ENCODE measurements at regions not wholly inside any gene's neighbourhood (a gene's known extent, or its start where the extent isn't known, plus 50 kb on each side); places are given as distances from the start of the nearest gene placed in this dataset.

DNA sequence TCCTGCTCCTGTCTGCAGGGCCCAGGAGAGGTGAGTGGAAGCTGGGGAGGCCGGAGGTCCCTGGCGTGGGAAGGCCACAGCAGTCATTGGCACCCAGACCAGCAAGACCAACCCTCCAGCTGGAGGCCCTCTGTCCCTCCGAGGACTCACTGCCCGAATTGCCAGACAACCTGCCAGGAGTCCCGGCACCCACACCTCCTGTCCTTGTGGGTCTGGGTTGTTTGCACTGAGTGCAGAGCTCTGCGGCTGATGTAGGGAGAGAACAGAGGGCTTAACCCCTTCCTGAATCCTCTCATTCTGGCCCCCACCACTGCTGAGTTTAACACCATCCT is 204.9 kb downstream of the KIF26A start:
- no peak for DNase-seq
- no peaks in the 10 kb centered on the region for H3K36me3 ChIP-seq
- H3K27ac ChIP-seq, result no peak overlapping the region
- H3K4me1 ChIP-seq, result peaks cover 0 to 9% (median 7%) of the 10 kb centered on the region in 4 donors
- no peak overlapping the region for H3K4me3 ChIP-seq
- peaks cover 0 to 50% (median 3%) of the 10 kb centered on the region in 3 donors for H3K27me3 ChIP-seq
- WGBS, 5 donors, result 62 to 76% (median 64%) methylated on average over 5 to 6 of the region's 6 CpGs
- H3K9me3 ChIP-seq, result peaks cover 2 to 7% (median 5%) of the 10 kb centered on the region in 4 donors
- intact Hi-C loops (cut with DNase I; ENCODE audit: low total_unique reads), result no loop called here
- TF ChIP-seq, protein P1, sequence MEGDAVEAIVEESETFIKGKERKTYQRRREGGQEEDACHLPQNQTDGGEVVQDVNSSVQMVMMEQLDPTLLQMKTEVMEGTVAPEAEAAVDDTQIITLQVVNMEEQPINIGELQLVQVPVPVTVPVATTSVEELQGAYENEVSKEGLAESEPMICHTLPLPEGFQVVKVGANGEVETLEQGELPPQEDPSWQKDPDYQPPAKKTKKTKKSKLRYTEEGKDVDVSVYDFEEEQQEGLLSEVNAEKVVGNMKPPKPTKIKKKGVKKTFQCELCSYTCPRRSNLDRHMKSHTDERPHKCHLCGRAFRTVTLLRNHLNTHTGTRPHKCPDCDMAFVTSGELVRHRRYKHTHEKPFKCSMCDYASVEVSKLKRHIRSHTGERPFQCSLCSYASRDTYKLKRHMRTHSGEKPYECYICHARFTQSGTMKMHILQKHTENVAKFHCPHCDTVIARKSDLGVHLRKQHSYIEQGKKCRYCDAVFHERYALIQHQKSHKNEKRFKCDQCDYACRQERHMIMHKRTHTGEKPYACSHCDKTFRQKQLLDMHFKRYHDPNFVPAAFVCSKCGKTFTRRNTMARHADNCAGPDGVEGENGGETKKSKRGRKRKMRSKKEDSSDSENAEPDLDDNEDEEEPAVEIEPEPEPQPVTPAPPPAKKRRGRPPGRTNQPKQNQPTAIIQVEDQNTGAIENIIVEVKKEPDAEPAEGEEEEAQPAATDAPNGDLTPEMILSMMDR (IDR thresholded peaks at IDR 0.05), result no peak
- TF ChIP-seq POLR2AphosphoS5 (IDR thresholded peaks at IDR 0.05) (no peak), EP300 (IDR thresholded peaks at IDR 0.05) (no peak), POLR2A (IDR thresholded peaks at IDR 0.05) (no peak)

DNA sequence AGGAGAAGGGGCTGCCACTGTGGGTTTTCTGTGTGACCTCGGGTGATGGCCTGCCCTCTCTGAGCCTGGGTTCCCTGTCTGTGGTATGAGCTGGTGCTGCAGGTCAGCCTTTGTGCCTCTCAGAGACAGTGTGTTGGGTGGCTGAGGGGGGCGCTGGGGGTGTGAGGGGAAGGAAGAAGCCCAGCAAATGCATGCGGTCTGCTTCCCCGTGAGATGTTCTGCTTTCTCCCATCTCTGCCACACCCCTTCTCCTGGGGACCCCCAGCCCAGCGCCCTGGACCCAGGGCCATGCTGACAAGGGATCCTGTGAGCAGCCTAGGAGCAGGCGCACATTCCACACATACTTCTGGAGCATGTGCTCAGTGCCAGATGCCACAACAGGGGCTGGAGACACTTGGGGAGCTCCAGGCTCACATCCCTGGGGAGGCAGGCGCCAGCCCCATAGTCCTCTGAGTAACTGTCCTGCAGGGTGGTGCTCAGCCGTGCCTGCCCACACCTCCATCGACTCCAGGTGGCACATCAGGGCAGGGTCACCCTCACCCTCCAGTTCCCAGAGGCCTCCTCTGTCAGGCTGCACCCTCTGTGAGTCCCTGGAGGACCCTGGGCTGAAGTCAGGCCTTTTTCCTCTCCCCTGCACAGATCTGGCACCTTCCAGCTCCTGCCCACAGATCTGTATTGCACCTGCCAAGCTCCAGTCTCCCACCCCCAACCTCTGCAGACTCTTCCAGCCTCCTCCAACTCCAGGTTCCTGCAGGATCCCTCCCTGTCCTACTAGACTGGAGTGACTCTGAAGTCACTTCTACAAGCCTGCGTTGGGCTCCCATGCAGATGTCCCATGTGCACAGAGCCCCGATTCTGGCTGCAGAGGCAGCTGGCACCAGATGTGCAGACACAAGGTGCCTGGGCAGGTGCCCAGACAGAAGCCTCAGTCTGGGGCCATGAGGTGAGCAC is 205.6 kb downstream of the KIF26A start:
- Histone ChIP-seq H3K9me3 (peaks cover 0 to under 1% (median 0%) of the 10 kb centered on the region in 4 donors), H3K27me3 (peaks cover 0 to 50% (median 3%) of the 10 kb centered on the region in 3 donors), H3K4me3 (no peak overlapping the region), H3K36me3 (no peaks in the 10 kb centered on the region), H3K27ac (no peak overlapping the region), H3K4me1 (peaks cover 0 to 9% (median 7%) of the 10 kb centered on the region in 4 donors)
- intact Hi-C loops (cut with DNase I; ENCODE audit: low total_unique reads), result no loop called here
- DNase-seq, result peak in 1 of 2 donors; percentile 24
- TF ChIP-seq EP300 (IDR thresholded peaks at IDR 0.05), result no peak
- TF ChIP-seq POLR2A (IDR thresholded peaks at IDR 0.05), result no peak
- no peak for TF ChIP-seq POLR2AphosphoS5 (IDR thresholded peaks at IDR 0.05)
- TF ChIP-seq, protein P1 (IDR thresholded peaks at IDR 0.05), result no peak
- WGBS, 5 donors, result 70 to 83% (median 80%) methylated on average over 8 to 11 of the region's 11 CpGs

DNA sequence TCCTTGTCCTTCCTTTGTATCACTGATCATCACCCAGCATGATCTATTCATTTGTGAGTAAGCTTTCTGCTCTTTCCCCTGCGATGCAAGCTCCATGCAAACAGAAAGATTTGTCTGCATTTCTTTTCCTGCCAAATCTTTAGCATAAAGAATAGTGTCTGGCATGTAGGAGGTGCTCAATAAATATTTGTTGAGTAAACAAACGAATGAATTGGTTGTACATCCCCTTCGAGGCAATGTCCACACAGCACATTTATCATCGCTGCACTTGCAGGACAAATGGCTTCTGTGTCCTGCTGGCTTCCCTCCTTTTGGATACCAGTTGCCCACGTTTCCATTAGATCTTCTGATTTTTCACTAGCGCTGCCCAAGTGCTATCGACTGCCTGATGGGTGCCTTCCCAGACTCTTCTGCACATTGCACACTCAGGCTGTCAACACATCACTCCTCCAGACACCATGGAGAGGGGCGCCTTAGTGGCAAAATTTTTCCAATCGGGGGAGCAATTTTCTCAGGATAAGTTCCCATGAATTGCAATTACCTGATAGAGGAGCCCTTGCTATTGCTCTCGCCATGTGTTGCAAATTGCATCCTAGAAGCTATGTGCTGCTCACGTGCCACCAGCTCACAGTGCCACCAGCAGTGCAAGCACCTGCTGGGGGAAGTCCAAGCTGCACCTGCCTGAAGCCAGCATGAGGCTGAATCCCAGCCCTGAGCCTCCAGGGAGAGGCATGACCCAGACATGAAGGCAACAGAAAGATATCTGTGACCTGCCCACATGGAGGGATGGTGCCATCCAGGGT is 206.6 kb downstream of the KIF26A start:
- no peak overlapping the region for H3K27ac ChIP-seq
- DNase-seq, result peak; percentile 3 to 21
- H3K36me3 ChIP-seq, result no peaks in the 10 kb centered on the region
- 38 to 61% (median 45%) methylated on average over 11 of the region's 11 CpGs for WGBS, 5 donors
- TF ChIP-seq POLR2AphosphoS5 (IDR thresholded peaks at IDR 0.05) (no peak), POLR2A (IDR thresholded peaks at IDR 0.05) (no peak), EP300 (IDR thresholded peaks at IDR 0.05) (no peak)
- TF ChIP-seq, protein P1 (IDR thresholded peaks at IDR 0.05), result no peak
- no peaks in the 10 kb centered on the region for H3K9me3 ChIP-seq
- intact Hi-C loops (cut with DNase I; ENCODE audit: low total_unique reads), result no loop called here
- H3K4me3 ChIP-seq, result no peak overlapping the region
- peaks cover 0 to 9% (median 7%) of the 10 kb centered on the region in 4 donors for H3K4me1 ChIP-seq
- H3K27me3 ChIP-seq, result peaks cover 0 to 50% (median 3%) of the 10 kb centered on the region in 3 donors
